GM12874 (cell line): ENCODE measurements at regions not wholly inside any gene's neighbourhood (a gene's known extent, or its start where the extent isn't known, plus 50 kb on each side); places are given as distances from the start of the nearest gene placed in this dataset.

Experiments used
- CTCF ChIP-seq: IDR thresholded peaks from 2 replicates; pipeline ENCODE4 v1.5.1; 2011; ENCODE audit warnings: low read depth, mild to moderate bottlenecking, control low read depth, low read length, moderate library complexity; ENCODE audit not compliant: insufficient read depth

- TF ChIP-seq CTCF = no peak
Observed at GRCh38 chr17:77531641-77532040, 390.9 kb downstream of the SEC14L1 start.

GRCh38 chr17:77534137-77534536, 393.4 kb downstream of the SEC14L1 start:
- TF ChIP-seq CTCF = no peak

GRCh38 chr17:77535435-77535834, 394.7 kb downstream of the SEC14L1 start:
- no peak for TF ChIP-seq CTCF

GRCh38 chr17:77535892-77536291, 395.1 kb downstream of the SEC14L1 start:
- TF ChIP-seq CTCF = no peak

GRCh38 chr17:77537566-77537965, 396.8 kb downstream of the SEC14L1 start:
- TF ChIP-seq CTCF = no peak

GRCh38 chr17:77540531-77540930, 399.8 kb downstream of the SEC14L1 start:
- TF ChIP-seq CTCF = no peak

GRCh38 chr17:77540975-77541374, 400.2 kb downstream of the SEC14L1 start:
- no peak for TF ChIP-seq CTCF

- no peak for TF ChIP-seq CTCF
Observed at GRCh38 chr17:77542011-77542410, 401.2 kb downstream of the SEC14L1 start.
